Neuron (in vitro differentiated cells): ENCODE measurements at regions not wholly inside any gene's neighbourhood (a gene's known extent, or its start where the extent isn't known, plus 50 kb on each side); places are given as distances from the start of the nearest gene placed in this dataset.
"Not testable (repeated sequence)": the region's sequence is repeated elsewhere in the genome, so short reads cannot be mapped to it uniquely, and the experiment has no call there.

Experiments
- H2AFZ ChIP-seq: one replicate; pipeline ENCODE4 v1.6.1; 2013; ENCODE audit warnings: low read depth, mild to moderate bottlenecking, inconsistent platforms, low read length, moderate library complexity
- H3K27me3 ChIP-seq: one replicate; pipeline ENCODE4 v1.6.1; 2013; ENCODE audit warnings: low read length; ENCODE audit not compliant: insufficient read depth
- H3K36me3 ChIP-seq: one replicate; pipeline ENCODE4 v1.6.1; 2013; ENCODE audit warnings: low read length; ENCODE audit not compliant: insufficient read depth
- H3K4me1 ChIP-seq: one replicate; pipeline ENCODE4 v1.6.1; 2013; ENCODE audit warnings: low read length; ENCODE audit not compliant: insufficient read depth
- H3K4me3 ChIP-seq: 2 replicates; pipeline ENCODE4 v1.5.1; 2013; ENCODE audit warnings: mild to moderate bottlenecking, low read length, moderate library complexity
- H3K9me3 ChIP-seq: one replicate; pipeline ENCODE4 v1.6.1; 2013; ENCODE audit warnings: low read length

GRCh38 chr15:84398763-84399701 lies 163.5 kb downstream of the GOLGA6L4 start:
- Histone ChIP-seq H3K36me3 (no peaks in the 10 kb centered on the region), H2AFZ (no peak overlapping the region), H3K9me3 (peaks cover 10% of the 10 kb centered on the region), H3K4me1 (no peaks in the 10 kb centered on the region), H3K4me3 (no peak overlapping the region), H3K27me3 (no peaks in the 10 kb centered on the region)

- H3K4me3 ChIP-seq = no peak overlapping the region
- H3K9me3 ChIP-seq = peaks cover 10% of the 10 kb centered on the region
- H3K27me3 ChIP-seq = no peaks in the 10 kb centered on the region
- no peak overlapping the region for H2AFZ ChIP-seq
- no peaks in the 10 kb centered on the region for H3K4me1 ChIP-seq
- no peaks in the 10 kb centered on the region for H3K36me3 ChIP-seq
These were observed 164.6 kb downstream of the GOLGA6L4 start for GRCh38 chr15:84400017-84400740.

- peaks cover 10% of the 10 kb centered on the region for H3K9me3 ChIP-seq
- no peaks in the 10 kb centered on the region for H3K4me1 ChIP-seq
- H3K27me3 ChIP-seq = no peaks in the 10 kb centered on the region
- no peak overlapping the region for H3K4me3 ChIP-seq
- no peaks in the 10 kb centered on the region for H3K36me3 ChIP-seq
- H2AFZ ChIP-seq = no peak overlapping the region
These were observed 165.2 kb downstream of the GOLGA6L4 start for GRCh38 chr15:84400820-84401219.

- H3K9me3 ChIP-seq = peaks cover 10% of the 10 kb centered on the region
- H3K27me3 ChIP-seq, H2AFZ ChIP-seq, H3K36me3 ChIP-seq, H3K4me3 ChIP-seq, H3K4me1 ChIP-seq: not testable (repeated sequence)
These were observed 165.9 kb downstream of the GOLGA6L4 start for GRCh38 chr15:84401461-84401860.

GRCh38 chr15:84401891-84402840 lies 166.6 kb downstream of the GOLGA6L4 start:
- H3K9me3 ChIP-seq = peaks cover 10% of the 10 kb centered on the region
- not testable (repeated sequence) for H3K4me3 ChIP-seq, H3K36me3 ChIP-seq, H3K4me1 ChIP-seq, H3K27me3 ChIP-seq, H2AFZ ChIP-seq

- Histone ChIP-seq H3K36me3 (no peaks in the 10 kb centered on the region), H2AFZ (no peak overlapping the region), H3K4me1 (no peaks in the 10 kb centered on the region), H3K4me3 (no peak overlapping the region), H3K27me3 (no peaks in the 10 kb centered on the region), H3K9me3 (peaks cover 10% of the 10 kb centered on the region)
These were observed 167.5 kb downstream of the GOLGA6L4 start for GRCh38 chr15:84402856-84403608.

GRCh38 chr15:84409357-84409756 lies 173.8 kb downstream of the GOLGA6L4 start:
- not testable (repeated sequence) for H3K36me3 ChIP-seq, H3K27me3 ChIP-seq, H2AFZ ChIP-seq, H3K4me1 ChIP-seq, H3K9me3 ChIP-seq, H3K4me3 ChIP-seq

- not testable (repeated sequence) for H3K27me3 ChIP-seq, H3K36me3 ChIP-seq, H3K4me1 ChIP-seq, H3K9me3 ChIP-seq, H2AFZ ChIP-seq
- peak overlapping the region; percentile 37 for H3K4me3 ChIP-seq
These were observed 179.2 kb upstream of the ZSCAN2 start for GRCh38 chr15:84421513-84422181.

GRCh38 chr15:84425327-84425726 lies 175.5 kb upstream of the ZSCAN2 start:
- H3K9me3 ChIP-seq, H3K4me1 ChIP-seq, H3K27me3 ChIP-seq, H2AFZ ChIP-seq, H3K4me3 ChIP-seq, H3K36me3 ChIP-seq: not testable (repeated sequence)

GRCh38 chr15:84473305-84473877 lies 127.4 kb upstream of the ZSCAN2 start:
- not testable (repeated sequence) for H3K27me3 ChIP-seq, H3K9me3 ChIP-seq, H3K36me3 ChIP-seq, H2AFZ ChIP-seq, H3K4me1 ChIP-seq, H3K4me3 ChIP-seq

- H2AFZ ChIP-seq, H3K4me1 ChIP-seq, H3K9me3 ChIP-seq, H3K4me3 ChIP-seq, H3K27me3 ChIP-seq, H3K36me3 ChIP-seq: not testable (repeated sequence)
These were observed 124.3 kb upstream of the ZSCAN2 start for GRCh38 chr15:84476364-84477033.
